Nephron (organoid): ENCODE measurements at regions not wholly inside any gene's neighbourhood (a gene's known extent, or its start where the extent isn't known, plus 50 kb on each side); places are given as distances from the start of the nearest gene placed in this dataset.
A peak's percentile ranks its signal among the peaks of the same experiment; 100 is the strongest.

Experiments used
- H3K27ac Mint-ChIP-seq, 3 experiments: 2 replicates each; pipeline ENCODE4 v1.8.0; 2020; ENCODE audit warnings: mixed read lengths in 3 of 3, mild to moderate bottlenecking in 2 of 3, moderate library complexity in 1 of 3
- H3K27me3 Mint-ChIP-seq: 2 replicates; pipeline ENCODE4 v1.8.0; 2021; ENCODE audit warnings: low read depth, mild to moderate bottlenecking, moderate library complexity, mixed read lengths
- H3K36me3 Mint-ChIP-seq: 2 replicates; pipeline ENCODE4 v1.8.0; 2020; ENCODE audit warnings: low read depth, mixed read lengths
- H3K4me1 Mint-ChIP-seq: 2 replicates; pipeline ENCODE4 v1.8.0; 2020; ENCODE audit warnings: mixed read lengths
- H3K4me3 Mint-ChIP-seq, 3 experiments: 2 replicates each; pipeline ENCODE4 v1.8.0; 2020; ENCODE audit warnings: mild to moderate bottlenecking in 3 of 3, mixed read lengths in 3 of 3, moderate library complexity in 2 of 3
- H3K9me3 Mint-ChIP-seq: 2 replicates; pipeline ENCODE4 v1.8.0; 2020; ENCODE audit warnings: mixed read lengths
- CTCF ChIP-seq, 3 experiments: fragments of 200-600 bp; sonication (generic); IDR thresholded peaks; one replicate each; pipeline ENCODE4 v1.5.0; 2021; ENCODE audit warnings: antibody characterized with exemption in 3 of 3; ENCODE audit not compliant: unreplicated experiment in 3 of 3

- Mint-ChIP-seq H3K4me3 (no peak overlapping the region), H3K36me3 (no peaks in the 10 kb centered on the region), H3K27ac (no peak overlapping the region), H3K4me1 (no peaks in the 10 kb centered on the region), H3K27me3 (peaks cover 36% of the 10 kb centered on the region), H3K9me3 (peaks cover 3% of the 10 kb centered on the region)
- TF ChIP-seq CTCF (IDR thresholded peaks at IDR 0.05; ENCODE audit: unreplicated experiment in 3 of 3): no peak
Observed at GRCh38 chr5:2806176-2806575, 54.7 kb upstream of the IRX2 start.

- TF ChIP-seq CTCF (IDR thresholded peaks at IDR 0.05; ENCODE audit: unreplicated experiment in 3 of 3): peak in 1 of 3 experiments; percentile 10
- H3K9me3 Mint-ChIP-seq: peaks cover 3% of the 10 kb centered on the region
- peaks cover 27% of the 10 kb centered on the region for H3K27me3 Mint-ChIP-seq
- H3K4me3 Mint-ChIP-seq: no peak overlapping the region
- H3K4me1 Mint-ChIP-seq: no peaks in the 10 kb centered on the region
- no peaks in the 10 kb centered on the region for H3K36me3 Mint-ChIP-seq
- no peak overlapping the region for H3K27ac Mint-ChIP-seq
Observed at GRCh38 chr5:2805080-2805479, 53.6 kb upstream of the IRX2 start.

- Mint-ChIP-seq H3K4me1 (no peaks in the 10 kb centered on the region), H3K4me3 (no peak overlapping the region), H3K9me3 (peaks cover 3% of the 10 kb centered on the region), H3K27me3 (peaks cover 31% of the 10 kb centered on the region), H3K36me3 (no peaks in the 10 kb centered on the region), H3K27ac (no peak overlapping the region)
- no peak for TF ChIP-seq CTCF (IDR thresholded peaks at IDR 0.05; ENCODE audit: unreplicated experiment in 3 of 3)
Observed at GRCh38 chr5:2803751-2804150, 52.3 kb upstream of the IRX2 start.

GRCh38 chr5:2802693-2803365 lies 51.4 kb upstream of the IRX2 start:
- Mint-ChIP-seq H3K27ac (no peak overlapping the region), H3K4me3 (no peak overlapping the region), H3K4me1 (no peaks in the 10 kb centered on the region), H3K36me3 (no peaks in the 10 kb centered on the region), H3K9me3 (peaks cover 3% of the 10 kb centered on the region), H3K27me3 (peaks cover 23% of the 10 kb centered on the region)
- TF ChIP-seq CTCF (IDR thresholded peaks at IDR 0.05; ENCODE audit: unreplicated experiment in 3 of 3): no peak

- H3K27me3 Mint-ChIP-seq: peaks cover 23% of the 10 kb centered on the region
- TF ChIP-seq CTCF (IDR thresholded peaks at IDR 0.05; ENCODE audit: unreplicated experiment in 3 of 3): no peak
- no peak overlapping the region for H3K4me3 Mint-ChIP-seq
- no peaks in the 10 kb centered on the region for H3K36me3 Mint-ChIP-seq
- H3K4me1 Mint-ChIP-seq: no peaks in the 10 kb centered on the region
- no peaks in the 10 kb centered on the region for H3K9me3 Mint-ChIP-seq
- H3K27ac Mint-ChIP-seq: no peak overlapping the region
Observed at GRCh38 chr5:2801577-2802525, 50.4 kb upstream of the IRX2 start.
